ENCODE measurements at regions not wholly inside any gene's neighbourhood (a gene's known extent, or its start where the extent isn't known, plus 50 kb on each side); places are given as distances from the start of the nearest gene placed in this dataset.
"Not testable (repeated sequence)": the region's sequence is repeated elsewhere in the genome, so short reads cannot be mapped to it uniquely, and the experiment has no call there.

DNA sequence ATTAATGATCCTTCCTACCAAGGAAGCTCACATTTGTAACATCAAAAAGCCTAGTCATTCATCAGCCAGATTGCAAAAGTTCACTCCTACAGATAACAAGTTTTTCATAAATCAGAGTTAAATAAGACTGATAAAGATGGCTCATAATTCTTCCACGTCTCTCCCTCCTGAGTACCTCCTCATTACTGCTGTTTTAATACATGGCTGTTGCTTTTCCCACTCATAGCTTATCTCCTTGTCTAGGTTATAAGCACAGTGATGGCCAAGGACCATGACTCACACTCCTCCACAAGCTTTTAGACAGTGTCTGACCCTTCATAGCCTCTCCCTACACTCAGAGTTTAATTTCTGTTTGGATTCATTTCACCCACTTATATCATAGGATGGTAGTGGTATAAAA is 100.9 kb upstream of the MON1B start:
- Mint-ChIP-seq H3K9me3 (no peaks in the 10 kb centered on the region), H3K4me1 (ENCODE audit: low read depth) (no peaks in the 10 kb centered on the region), H3K27me3 (peaks cover 7% of the 10 kb centered on the region), H3K4me3 (no peak overlapping the region), H3K27ac (no peak overlapping the region), H3K36me3 (ENCODE audit: low read depth) (no peaks in the 10 kb centered on the region)
- DNase-seq = no peak

DNA sequence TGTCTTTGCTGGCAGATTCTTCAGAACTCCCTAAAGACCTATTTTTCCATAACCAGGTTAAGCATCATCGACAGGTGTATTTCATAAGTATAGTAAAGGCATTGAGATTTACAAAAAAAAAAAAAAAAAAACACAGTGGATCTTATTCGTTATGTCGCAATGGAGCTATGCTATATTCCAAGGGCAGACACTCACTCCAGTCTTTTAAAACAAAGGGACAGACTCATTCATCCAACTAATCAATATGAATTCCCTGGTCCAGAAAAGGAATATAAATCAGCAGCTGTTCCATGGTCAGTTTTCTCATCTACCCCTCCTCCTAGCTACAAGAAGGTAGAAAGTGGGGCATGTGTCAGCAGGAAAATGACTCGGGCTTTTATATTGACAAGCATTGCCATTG is 97.7 kb upstream of the MON1B start:
- Mint-ChIP-seq H3K4me3 (no peak overlapping the region), H3K4me1 (ENCODE audit: low read depth) (no peaks in the 10 kb centered on the region), H3K9me3 (no peaks in the 10 kb centered on the region), H3K27ac (no peak overlapping the region), H3K36me3 (ENCODE audit: low read depth) (no peaks in the 10 kb centered on the region), H3K27me3 (peaks cover 7% of the 10 kb centered on the region)
- DNase-seq = no peak

DNA sequence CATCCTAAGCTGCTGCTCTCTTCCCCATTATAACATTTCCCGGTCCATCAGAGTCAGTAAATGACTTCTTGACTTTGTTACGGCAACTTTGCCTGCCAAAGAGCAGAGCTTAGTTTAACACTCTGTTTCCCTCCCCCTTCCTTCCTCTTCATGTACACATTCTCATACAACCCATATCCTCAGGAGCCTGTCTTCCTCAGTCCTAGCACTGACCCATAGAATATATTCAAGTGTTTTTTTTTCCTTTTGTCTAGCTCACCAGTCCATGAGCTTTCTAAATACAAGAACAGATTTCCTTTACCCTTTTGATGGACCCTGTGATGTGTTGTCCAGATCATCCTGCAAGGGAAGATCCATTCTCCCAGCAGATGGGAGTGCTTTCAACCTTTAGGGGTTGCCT is 97.0 kb upstream of the MON1B start:
- no peak overlapping the region for H3K27ac Mint-ChIP-seq
- no peaks in the 10 kb centered on the region for H3K9me3 Mint-ChIP-seq
- H3K4me1 Mint-ChIP-seq (ENCODE audit: low read depth) = no peaks in the 10 kb centered on the region
- H3K36me3 Mint-ChIP-seq (ENCODE audit: low read depth) = no peaks in the 10 kb centered on the region
- no peak for DNase-seq
- H3K27me3 Mint-ChIP-seq = peaks cover 7% of the 10 kb centered on the region
- no peak overlapping the region for H3K4me3 Mint-ChIP-seq

DNA sequence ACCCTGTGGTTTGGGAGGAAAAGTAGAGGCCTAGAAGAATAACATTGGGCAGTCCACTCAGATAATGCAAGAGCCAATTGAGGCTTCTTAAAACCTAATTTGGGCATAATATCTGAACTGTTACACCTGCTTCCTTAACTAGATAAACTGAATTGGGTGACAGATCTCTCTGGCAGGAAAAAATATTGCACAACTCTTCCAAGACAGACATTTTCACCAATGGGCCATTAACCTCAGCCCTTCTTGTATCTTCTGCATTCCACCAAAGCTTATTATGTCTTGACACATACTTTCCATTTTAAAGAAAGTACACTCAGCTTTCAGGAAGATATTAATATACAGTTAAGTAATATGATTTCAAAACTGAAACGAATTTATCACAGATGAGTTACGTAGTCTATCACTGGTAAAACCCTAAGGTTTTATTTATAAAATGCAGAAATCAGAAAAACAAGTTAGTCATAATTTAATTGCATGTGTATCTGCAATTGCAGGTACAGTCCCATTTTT is 79.9 kb upstream of the MON1B start:
- Mint-ChIP-seq H3K36me3 (ENCODE audit: low read depth) (no peaks in the 10 kb centered on the region), H3K4me1 (ENCODE audit: low read depth) (peaks cover 8% of the 10 kb centered on the region), H3K9me3 (no peaks in the 10 kb centered on the region), H3K27ac (no peak overlapping the region), H3K4me3 (no peak overlapping the region), H3K27me3 (peaks cover 8% of the 10 kb centered on the region)
- DNase-seq = no peak

DNA sequence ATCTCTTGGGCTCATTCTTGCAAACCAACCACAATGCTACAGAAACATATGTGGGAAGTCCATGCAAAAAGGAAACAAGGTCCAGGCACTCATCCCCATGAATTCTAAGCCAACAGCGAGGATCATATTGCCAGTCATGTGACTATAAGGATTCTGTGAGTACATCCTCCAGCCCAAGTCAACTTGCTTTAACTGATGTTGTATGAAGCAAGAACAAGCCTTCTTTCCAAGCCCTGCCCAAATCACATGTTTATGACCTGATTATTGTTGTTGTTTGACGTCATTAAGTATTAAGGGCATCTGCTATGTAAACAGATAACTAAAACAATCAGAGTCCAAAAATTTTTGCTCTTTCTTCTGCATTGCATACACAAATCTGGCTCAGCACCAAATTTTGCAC is 78.2 kb upstream of the MON1B start:
- peaks cover 13% of the 10 kb centered on the region for H3K27me3 Mint-ChIP-seq
- H3K27ac Mint-ChIP-seq = no peak overlapping the region
- no peak for DNase-seq
- no peaks in the 10 kb centered on the region for H3K36me3 Mint-ChIP-seq (ENCODE audit: low read depth)
- no peaks in the 10 kb centered on the region for H3K9me3 Mint-ChIP-seq
- peaks cover 8% of the 10 kb centered on the region for H3K4me1 Mint-ChIP-seq (ENCODE audit: low read depth)
- H3K4me3 Mint-ChIP-seq = no peak overlapping the region

DNA sequence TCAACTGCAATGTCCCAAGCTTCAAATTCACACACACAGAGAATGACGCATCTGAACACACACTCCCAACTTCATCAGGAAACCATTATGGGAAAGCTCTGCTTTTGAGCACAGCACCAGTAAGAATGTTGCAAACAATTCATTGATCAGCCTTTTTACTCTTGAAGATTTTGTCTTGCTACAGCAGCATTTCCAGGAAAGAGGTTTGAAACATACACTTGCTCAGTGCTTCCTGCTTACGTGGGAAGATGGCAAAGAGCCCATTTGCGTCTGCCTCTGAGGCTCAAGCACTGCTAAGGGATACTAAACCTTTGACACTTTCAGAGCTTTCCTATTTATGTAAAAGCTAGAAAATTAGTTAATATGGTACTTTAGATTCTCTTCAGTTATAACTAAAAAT is 77.2 kb upstream of the MON1B start:
- no peak for DNase-seq
- peaks cover 19% of the 10 kb centered on the region for H3K27me3 Mint-ChIP-seq
- peaks cover 8% of the 10 kb centered on the region for H3K4me1 Mint-ChIP-seq (ENCODE audit: low read depth)
- no peak overlapping the region for H3K27ac Mint-ChIP-seq
- H3K9me3 Mint-ChIP-seq = no peaks in the 10 kb centered on the region
- no peaks in the 10 kb centered on the region for H3K36me3 Mint-ChIP-seq (ENCODE audit: low read depth)
- H3K4me3 Mint-ChIP-seq = no peak overlapping the region

DNA sequence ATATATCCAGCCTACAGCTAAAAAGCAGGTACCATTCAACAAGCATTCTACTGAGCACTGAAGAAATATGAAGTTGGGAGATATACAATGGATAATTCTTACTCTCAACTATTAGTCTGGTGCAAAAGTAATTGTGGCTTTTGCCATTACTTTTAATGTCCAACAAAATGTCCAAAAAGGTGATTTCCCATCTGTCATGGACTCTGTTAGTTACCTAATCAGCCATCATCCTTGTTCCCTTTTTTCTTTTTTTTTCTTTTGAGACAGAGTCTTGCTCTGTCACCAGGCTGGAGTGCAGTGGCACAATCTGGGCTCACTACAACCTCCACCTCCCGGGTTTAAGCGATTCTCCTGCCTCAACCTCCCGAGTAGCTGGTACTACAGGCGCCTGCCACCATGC is 76.6 kb upstream of the MON1B start:
- not testable (repeated sequence) for DNase-seq

DNA sequence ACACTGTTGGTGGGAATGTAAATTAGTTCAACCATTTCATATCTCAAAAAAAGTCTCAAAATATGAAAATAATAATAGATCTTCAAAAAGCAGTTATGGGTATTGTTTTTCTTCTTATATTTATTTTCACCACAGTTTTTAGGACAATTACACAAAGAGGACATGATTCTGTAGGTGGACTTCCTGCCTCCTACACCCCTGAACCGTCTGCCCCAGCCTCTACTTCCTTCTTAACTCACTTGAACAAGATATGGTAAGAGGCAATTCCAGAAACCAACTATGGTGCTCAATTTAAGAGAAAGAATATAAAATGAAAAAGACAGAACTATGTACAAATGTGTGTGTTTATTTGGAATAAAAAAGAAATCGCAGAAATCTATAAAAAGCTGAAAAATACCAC is 74.1 kb upstream of the MON1B start:
- H3K4me3 Mint-ChIP-seq = no peak overlapping the region
- peaks cover 5% of the 10 kb centered on the region for H3K4me1 Mint-ChIP-seq (ENCODE audit: low read depth)
- H3K9me3 Mint-ChIP-seq = no peaks in the 10 kb centered on the region
- H3K27me3 Mint-ChIP-seq = peaks cover 22% of the 10 kb centered on the region
- no peaks in the 10 kb centered on the region for H3K36me3 Mint-ChIP-seq (ENCODE audit: low read depth)
- no peak overlapping the region for H3K27ac Mint-ChIP-seq
- no peak for DNase-seq

More for the DNA sequence above, 76.6 kb upstream of the MON1B start:
- H3K27me3 Mint-ChIP-seq = peaks cover 22% of the 10 kb centered on the region
- not testable (repeated sequence) for H3K4me1 Mint-ChIP-seq (ENCODE audit: low read depth); H3K9me3 Mint-ChIP-seq; H3K27ac Mint-ChIP-seq; H3K36me3 Mint-ChIP-seq (ENCODE audit: low read depth); H3K4me3 Mint-ChIP-seq

DNA sequence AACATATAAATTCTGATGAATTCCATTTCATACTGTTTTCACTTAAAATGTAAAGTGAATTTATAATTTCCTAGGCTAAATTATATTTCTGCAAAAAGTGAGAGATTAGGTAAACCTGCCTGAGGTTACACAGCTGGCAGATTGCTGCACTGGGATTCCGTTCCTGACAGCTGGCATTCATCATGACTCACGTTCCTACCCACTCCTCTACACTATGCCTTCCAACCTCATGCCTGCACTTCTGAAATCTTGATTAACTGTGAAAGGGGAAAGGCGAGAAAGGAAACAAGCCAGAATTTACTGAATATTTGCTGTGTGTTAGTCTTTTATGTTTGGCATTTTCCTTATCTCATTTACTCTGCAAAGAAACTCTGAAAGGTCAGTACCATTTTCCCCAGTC is 73.3 kb upstream of the MON1B start:
- DNase-seq = no peak
- no peak overlapping the region for H3K27ac Mint-ChIP-seq
- no peaks in the 10 kb centered on the region for H3K36me3 Mint-ChIP-seq (ENCODE audit: low read depth)
- no peaks in the 10 kb centered on the region for H3K9me3 Mint-ChIP-seq
- peaks cover 28% of the 10 kb centered on the region for H3K27me3 Mint-ChIP-seq
- H3K4me3 Mint-ChIP-seq = no peak overlapping the region
- H3K4me1 Mint-ChIP-seq (ENCODE audit: low read depth) = no peaks in the 10 kb centered on the region

DNA sequence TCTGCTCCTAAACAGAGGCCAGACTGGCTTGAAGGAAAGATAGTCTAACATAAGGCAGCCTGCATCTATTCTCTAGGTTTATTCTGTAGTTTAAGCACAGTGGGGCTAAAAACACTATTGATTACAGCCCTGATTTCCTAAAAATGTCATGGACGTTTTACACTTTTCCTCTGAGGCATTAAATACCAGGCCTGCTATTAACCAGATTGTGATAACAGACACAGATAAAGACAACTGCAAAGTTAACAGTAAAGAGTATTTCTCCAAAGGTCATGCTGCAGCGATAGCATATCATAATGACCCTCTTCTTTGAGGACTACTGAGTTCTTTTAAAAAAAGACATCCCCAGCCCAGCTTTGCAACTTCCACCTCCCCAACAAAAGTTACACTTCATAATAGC is 59.6 kb upstream of the MON1B start:
- no peak overlapping the region for H3K4me3 Mint-ChIP-seq
- no peaks in the 10 kb centered on the region for H3K36me3 Mint-ChIP-seq (ENCODE audit: low read depth)
- no peak overlapping the region for H3K27ac Mint-ChIP-seq
- H3K27me3 Mint-ChIP-seq = peaks cover 5% of the 10 kb centered on the region
- no peaks in the 10 kb centered on the region for H3K4me1 Mint-ChIP-seq (ENCODE audit: low read depth)
- DNase-seq = no peak
- no peaks in the 10 kb centered on the region for H3K9me3 Mint-ChIP-seq

DNA sequence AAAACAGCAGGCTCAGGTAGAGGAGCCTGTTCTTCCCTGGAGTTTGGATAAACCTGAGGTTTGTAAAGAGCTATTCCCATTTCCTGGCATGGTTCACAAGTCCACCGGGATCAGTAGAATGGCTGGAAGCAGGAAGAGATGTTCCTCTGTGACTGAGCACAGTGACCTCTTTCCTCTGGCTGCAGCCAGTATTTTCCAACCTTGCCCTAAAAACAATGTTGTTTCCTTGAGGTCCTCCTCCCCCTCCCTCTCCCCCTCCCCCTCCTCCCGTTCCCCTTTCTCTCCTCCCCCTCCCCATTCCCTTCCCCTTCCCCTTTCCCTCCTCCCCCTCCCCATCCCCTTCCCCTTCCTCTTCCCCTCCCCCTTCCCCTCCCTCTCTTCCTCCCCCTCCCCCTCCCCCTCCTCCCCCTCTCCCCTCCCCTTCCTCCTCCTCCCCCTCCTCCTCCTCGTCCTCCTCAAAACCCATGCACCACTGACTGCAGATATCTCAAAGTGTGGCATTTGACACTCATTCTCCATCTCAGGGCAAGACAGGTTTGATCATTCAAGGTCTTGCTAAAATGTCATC is 58.9 kb upstream of the MON1B start:
- H3K4me1 Mint-ChIP-seq (ENCODE audit: low read depth) = no peaks in the 10 kb centered on the region
- H3K27ac Mint-ChIP-seq = no peak overlapping the region
- H3K4me3 Mint-ChIP-seq = no peak overlapping the region
- DNase-seq = no peak
- H3K36me3 Mint-ChIP-seq (ENCODE audit: low read depth) = no peaks in the 10 kb centered on the region
- no peaks in the 10 kb centered on the region for H3K9me3 Mint-ChIP-seq
- peaks cover 9% of the 10 kb centered on the region for H3K27me3 Mint-ChIP-seq

DNA sequence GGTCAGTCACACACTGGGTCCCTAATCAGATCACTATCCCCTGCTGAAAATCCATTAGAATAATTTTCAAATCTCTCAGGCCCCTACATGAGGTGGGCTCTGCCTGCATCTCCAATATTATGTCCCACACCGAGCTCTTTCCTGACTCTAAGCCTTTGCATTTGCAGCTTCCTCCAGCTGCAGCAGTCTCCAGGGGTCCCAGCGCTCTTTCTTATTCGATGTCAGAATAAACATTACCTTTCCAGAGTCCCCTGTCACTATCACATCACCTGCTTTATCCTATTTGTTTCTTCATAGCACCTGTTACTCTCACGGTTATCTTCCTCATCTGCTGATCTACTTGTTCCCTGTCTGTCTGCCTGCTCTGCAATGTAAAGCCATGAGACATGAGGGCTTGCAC is 57.3 kb upstream of the MON1B start:
- Mint-ChIP-seq H3K9me3 (no peaks in the 10 kb centered on the region), H3K4me3 (no peak overlapping the region), H3K27ac (no peak overlapping the region), H3K36me3 (ENCODE audit: low read depth) (no peaks in the 10 kb centered on the region), H3K27me3 (peaks cover 9% of the 10 kb centered on the region), H3K4me1 (ENCODE audit: low read depth) (no peaks in the 10 kb centered on the region)
- no peak for DNase-seq

DNA sequence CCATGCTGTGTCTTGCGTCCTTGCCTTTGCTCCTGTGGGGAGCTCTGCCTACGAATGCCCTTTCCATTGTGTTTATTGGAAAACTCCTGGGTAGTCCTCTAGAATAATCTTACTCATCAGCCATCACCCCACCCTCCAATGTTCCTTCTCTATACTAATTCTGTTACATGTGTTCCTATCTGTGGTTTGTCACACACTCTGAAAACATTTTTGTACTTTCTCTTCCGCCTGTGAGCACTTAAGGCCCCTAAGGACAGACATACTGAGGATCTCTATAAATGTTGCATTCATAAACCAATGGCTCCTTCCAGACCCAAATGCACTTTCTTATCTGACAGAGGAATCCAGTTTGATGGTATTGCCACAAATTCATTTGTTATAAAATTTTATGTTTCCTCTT is 53.9 kb upstream of the MON1B start:
- no peaks in the 10 kb centered on the region for H3K36me3 Mint-ChIP-seq (ENCODE audit: low read depth)
- H3K27me3 Mint-ChIP-seq = peaks cover 14% of the 10 kb centered on the region
- no peaks in the 10 kb centered on the region for H3K4me1 Mint-ChIP-seq (ENCODE audit: low read depth)
- no peak overlapping the region for H3K27ac Mint-ChIP-seq
- DNase-seq = no peak
- no peak overlapping the region for H3K4me3 Mint-ChIP-seq
- H3K9me3 Mint-ChIP-seq = no peaks in the 10 kb centered on the region
